ENCODE measurements at regions not wholly inside any gene's neighbourhood (a gene's known extent, or its start where the extent isn't known, plus 50 kb on each side); places are given as distances from the start of the nearest gene placed in this dataset.
"Not testable (repeated sequence)": the region's sequence is repeated elsewhere in the genome, so short reads cannot be mapped to it uniquely, and the experiment has no call there.

DNA sequence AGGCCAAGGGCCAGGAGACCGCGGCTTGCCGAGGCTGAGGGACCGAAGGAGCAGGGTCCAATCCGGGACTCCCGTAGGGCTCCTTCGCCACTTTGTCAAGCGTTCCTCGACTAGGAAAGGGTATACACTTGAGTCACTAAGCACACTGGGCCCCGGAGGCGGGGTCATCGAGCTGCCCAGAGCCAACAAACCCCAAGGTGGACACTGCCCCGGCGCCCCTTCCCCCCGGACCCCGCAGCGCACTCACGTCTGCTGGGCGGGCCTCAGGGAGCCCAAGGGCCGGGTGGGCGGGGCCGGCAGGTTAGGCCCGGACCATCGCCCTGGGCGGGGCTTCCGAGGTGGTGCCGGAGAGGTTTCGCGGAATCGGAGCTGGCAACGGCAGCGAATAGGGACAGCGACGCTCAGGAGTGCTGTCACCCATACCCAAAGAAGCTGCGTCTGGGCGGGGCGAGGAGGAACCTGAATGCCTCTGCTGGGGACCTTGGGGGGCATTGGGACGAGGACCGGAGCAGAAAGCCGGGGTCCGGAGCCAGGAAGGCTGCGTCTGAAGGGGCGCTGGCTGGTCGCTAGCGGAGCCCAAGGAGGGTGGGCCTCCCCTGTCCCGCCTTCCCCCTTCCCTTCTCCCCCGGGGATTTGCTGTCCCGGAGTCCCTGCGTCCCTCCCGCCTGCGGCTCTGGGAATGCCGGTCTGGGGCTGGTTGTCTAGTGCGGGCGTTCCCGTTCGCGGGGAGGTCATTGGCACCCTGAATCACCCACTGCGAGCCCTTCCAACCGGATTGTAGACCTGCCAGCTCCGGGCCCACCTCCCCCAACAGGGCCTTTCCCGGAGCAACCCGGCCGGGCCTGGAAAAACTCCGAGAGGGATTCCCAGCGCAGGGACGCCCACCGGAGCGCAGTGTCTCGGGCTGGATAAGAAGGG, 118.2 kb upstream of the SMURF2 start:
- H3K4me3 ChIP-seq, result peak overlapping the region; percentile 32 to 43
- no peaks in the 10 kb centered on the region for H3K9me3 ChIP-seq
- peak; percentile 29 for DNase-seq
- peaks cover 5% of the 10 kb centered on the region for H3K4me1 ChIP-seq
- H3K27ac ChIP-seq, result no peak overlapping the region
- intact Hi-C loops (cut with DNase I; ENCODE audit: low total_unique reads), result no loop called here
- no peaks in the 10 kb centered on the region for H3K36me3 ChIP-seq (ENCODE audit: low read depth, missing control alignments)
- 27 to 32% methylated on average over 22 to 68 of the region's 69 CpGs for WGBS, 2 donors
- TF ChIP-seq, protein P1, sequence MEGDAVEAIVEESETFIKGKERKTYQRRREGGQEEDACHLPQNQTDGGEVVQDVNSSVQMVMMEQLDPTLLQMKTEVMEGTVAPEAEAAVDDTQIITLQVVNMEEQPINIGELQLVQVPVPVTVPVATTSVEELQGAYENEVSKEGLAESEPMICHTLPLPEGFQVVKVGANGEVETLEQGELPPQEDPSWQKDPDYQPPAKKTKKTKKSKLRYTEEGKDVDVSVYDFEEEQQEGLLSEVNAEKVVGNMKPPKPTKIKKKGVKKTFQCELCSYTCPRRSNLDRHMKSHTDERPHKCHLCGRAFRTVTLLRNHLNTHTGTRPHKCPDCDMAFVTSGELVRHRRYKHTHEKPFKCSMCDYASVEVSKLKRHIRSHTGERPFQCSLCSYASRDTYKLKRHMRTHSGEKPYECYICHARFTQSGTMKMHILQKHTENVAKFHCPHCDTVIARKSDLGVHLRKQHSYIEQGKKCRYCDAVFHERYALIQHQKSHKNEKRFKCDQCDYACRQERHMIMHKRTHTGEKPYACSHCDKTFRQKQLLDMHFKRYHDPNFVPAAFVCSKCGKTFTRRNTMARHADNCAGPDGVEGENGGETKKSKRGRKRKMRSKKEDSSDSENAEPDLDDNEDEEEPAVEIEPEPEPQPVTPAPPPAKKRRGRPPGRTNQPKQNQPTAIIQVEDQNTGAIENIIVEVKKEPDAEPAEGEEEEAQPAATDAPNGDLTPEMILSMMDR (IDR thresholded peaks at IDR 0.05), result no peak
- TF ChIP-seq POLR2A (IDR thresholded peaks at IDR 0.05), result no peak
- H3K27me3 ChIP-seq, result no peaks in the 10 kb centered on the region

DNA sequence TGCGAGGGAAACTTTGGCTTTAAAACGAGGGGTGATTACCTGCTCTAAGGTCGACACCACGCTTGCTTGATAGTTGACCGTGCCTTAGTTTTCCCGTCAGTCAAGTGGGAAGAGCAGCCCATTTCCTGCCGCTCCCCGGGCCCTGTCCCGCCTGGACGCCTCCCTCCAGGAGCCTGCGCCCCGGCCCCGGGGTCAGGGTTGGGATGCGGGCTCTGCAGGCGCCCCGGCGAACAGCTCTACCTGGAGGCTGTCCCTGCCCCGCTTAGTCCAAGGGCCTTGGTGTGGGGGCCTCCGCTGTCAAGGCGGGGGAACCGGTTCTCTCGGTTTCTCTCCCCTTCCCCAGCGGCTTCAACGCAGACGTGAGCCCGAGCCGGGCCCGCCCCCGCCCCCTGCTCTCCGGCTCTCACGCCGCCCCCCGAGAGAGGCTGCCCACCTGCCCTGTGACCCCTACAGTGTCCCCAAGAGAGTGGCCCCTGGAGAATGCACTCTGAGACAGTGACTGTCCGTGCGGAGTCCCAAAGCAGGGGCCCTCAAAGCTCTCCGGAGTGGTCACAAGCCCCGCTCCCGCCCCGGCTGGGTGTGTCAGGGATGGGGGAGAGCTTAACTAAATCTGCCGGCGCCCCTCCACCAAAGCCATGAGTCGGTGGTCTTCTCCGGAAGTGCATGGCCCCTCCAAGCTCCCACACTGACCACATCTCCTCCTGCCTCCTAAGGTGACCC, 117.4 kb upstream of the SMURF2 start:
- intact Hi-C loops (cut with DNase I; ENCODE audit: low total_unique reads), result no loop called here
- Histone ChIP-seq H3K4me1 (peaks cover 5% of the 10 kb centered on the region), H3K9me3 (no peaks in the 10 kb centered on the region), H3K27ac (no peak overlapping the region), H3K4me3 (peak overlapping the region; percentile 32 to 44), H3K36me3 (ENCODE audit: low read depth, missing control alignments) (no peaks in the 10 kb centered on the region), H3K27me3 (no peaks in the 10 kb centered on the region)
- 30 to 36% methylated on average over 13 to 43 of the region's 43 CpGs for WGBS, 2 donors
- no peak for DNase-seq
- no peak for TF ChIP-seq POLR2A (IDR thresholded peaks at IDR 0.05)
- TF ChIP-seq, protein P1 (IDR thresholded peaks at IDR 0.05), result no peak

DNA sequence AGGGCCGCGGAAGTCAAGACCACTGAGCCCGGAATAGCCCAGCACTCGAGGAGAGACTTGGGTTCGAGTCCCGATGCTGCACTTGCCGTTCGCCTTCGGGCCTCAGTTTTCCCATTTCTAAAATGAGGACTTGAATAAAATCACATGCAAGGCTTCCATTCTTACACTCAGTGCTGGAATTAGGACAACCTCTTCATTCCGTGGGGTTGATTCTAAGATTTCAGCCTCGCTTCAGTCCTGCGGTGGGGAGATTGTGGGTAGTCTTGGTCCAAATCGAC, 116.9 kb upstream of the SMURF2 start:
- peak overlapping the region in 1 of 2 donors; percentile 44 for H3K4me3 ChIP-seq
- H3K36me3 ChIP-seq (ENCODE audit: low read depth, missing control alignments); H3K27me3 ChIP-seq; DNase-seq; intact Hi-C loops (cut with DNase I; ENCODE audit: low total_unique reads); H3K4me1 ChIP-seq; H3K27ac ChIP-seq; H3K9me3 ChIP-seq: not testable (repeated sequence)
- 24 to 25% methylated on average over 13 of the region's 13 CpGs for WGBS, 2 donors

DNA sequence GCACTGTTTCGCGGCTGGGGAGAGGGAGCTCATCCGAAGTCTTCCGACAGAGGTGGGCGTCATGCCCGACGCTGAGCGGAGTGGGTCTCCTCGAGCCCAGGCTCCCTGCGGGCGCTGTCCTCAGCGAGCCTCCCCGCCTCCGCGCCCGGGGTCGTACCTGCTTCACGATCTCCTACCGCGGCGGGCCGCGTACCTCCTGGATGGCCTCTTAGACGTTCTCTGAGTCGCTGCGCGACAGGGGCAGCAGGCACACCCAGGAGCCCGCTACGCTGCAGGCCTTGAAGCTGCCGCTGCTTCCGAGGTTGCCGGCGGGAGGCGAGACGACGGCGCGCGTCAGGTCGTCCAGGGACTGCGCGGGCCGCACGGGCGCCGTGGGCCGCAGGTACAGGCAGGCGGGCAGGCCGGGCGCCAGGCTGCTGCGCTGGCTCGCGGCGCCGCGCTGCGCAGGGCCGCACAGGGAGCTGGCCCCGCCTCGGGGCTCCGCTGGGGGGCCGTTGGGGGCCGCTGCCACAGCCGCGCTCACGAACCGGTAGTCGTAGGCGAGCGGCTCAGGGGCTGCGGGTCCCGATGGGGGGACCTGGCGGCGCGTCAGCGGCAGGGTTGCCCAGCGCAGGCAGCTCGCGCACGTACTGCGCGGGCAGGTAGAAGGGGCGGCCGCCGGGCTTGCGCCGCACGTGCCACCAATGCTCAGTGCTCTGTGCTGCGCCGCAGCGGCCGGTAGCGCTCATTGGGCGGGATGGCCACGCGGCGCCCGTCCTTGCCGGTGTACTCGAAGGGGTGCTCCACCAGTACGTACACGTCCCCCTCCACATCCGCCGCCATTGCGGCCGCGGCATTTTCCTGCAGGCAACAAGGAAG, 116.4 kb upstream of the SMURF2 start:
- Histone ChIP-seq H3K4me1 (peaks cover 5% of the 10 kb centered on the region), H3K9me3 (no peaks in the 10 kb centered on the region), H3K4me3 (peak overlapping the region; percentile 39 to 44), H3K27ac (no peak overlapping the region), H3K36me3 (ENCODE audit: low read depth, missing control alignments) (no peaks in the 10 kb centered on the region), H3K27me3 (no peaks in the 10 kb centered on the region)
- 10 to 33% methylated on average over 34 to 66 of the region's 107 CpGs for WGBS, 2 donors
- DNase-seq, result peak; percentile 33
- intact Hi-C loops (cut with DNase I; ENCODE audit: low total_unique reads), result no loop called here
- no peak for TF ChIP-seq POLR2A (IDR thresholded peaks at IDR 0.05)
- TF ChIP-seq, protein P1 (IDR thresholded peaks at IDR 0.05), result no peak

All from testis (tissue), 2 donors.